ENCODE measurements at regions not wholly inside any gene's neighbourhood (a gene's known extent, or its start where the extent isn't known, plus 50 kb on each side); places are given as distances from the start of the nearest gene placed in this dataset.

GRCh38 chr6:101202867-101203374 is 190.6 kb upstream of the GRIK2 start:
- TF ChIP-seq CTCF (IDR thresholded peaks at IDR 0.05) (no peak), POLR2A (IDR thresholded peaks at IDR 0.05) (no peak)

All from adrenal gland (tissue), 5 donors.